ENCODE measurements at regions not wholly inside any gene's neighbourhood (a gene's known extent, or its start where the extent isn't known, plus 50 kb on each side); places are given as distances from the start of the nearest gene placed in this dataset.

GRCh38 chr7:31398815-31399214, 58.3 kb upstream of the NEUROD6 start:
- DNase-seq: no peak

GRCh38 chr7:31407178-31407676, 66.7 kb upstream of the NEUROD6 start:
- no peak for DNase-seq

GRCh38 chr7:31408140-31408729, 67.7 kb upstream of the NEUROD6 start:
- peak; percentile 65 for DNase-seq

GRCh38 chr7:31410265-31410664, 69.7 kb upstream of the NEUROD6 start:
- DNase-seq: peak; percentile 8

- DNase-seq: no peak
Observed at GRCh38 chr7:31411416-31411815, 70.9 kb upstream of the NEUROD6 start.

GRCh38 chr7:31413766-31414165, 73.2 kb upstream of the NEUROD6 start:
- no peak for DNase-seq

- no peak for DNase-seq
Observed at GRCh38 chr7:31416381-31416870, 75.9 kb upstream of the NEUROD6 start.

GRCh38 chr7:31418928-31419327, 78.4 kb upstream of the NEUROD6 start:
- DNase-seq: no peak

- no peak for DNase-seq
Observed at GRCh38 chr7:31419505-31420055, 79.1 kb upstream of the NEUROD6 start.

GRCh38 chr7:31420948-31421347, 80.4 kb upstream of the NEUROD6 start:
- DNase-seq: no peak

- DNase-seq: no peak
Observed at GRCh38 chr7:31421607-31422006, 81.1 kb upstream of the NEUROD6 start.

- no peak for DNase-seq
Observed at GRCh38 chr7:31423994-31424393, 83.5 kb upstream of the NEUROD6 start.

GRCh38 chr7:31432176-31432575, 81.7 kb upstream of the ITPRID1 start:
- DNase-seq: peak; percentile 47

- DNase-seq: peak; percentile 62
Observed at GRCh38 chr7:31432836-31433340, 81.0 kb upstream of the ITPRID1 start.

GRCh38 chr7:31437250-31437865, 76.5 kb upstream of the ITPRID1 start:
- DNase-seq: no peak

- no peak for DNase-seq
Observed at GRCh38 chr7:31439165-31439564, 74.7 kb upstream of the ITPRID1 start.

GRCh38 chr7:31440511-31440910, 73.4 kb upstream of the ITPRID1 start:
- no peak for DNase-seq

- DNase-seq: no peak
Observed at GRCh38 chr7:31442626-31443025, 71.3 kb upstream of the ITPRID1 start.

GRCh38 chr7:31443457-31443856, 70.4 kb upstream of the ITPRID1 start:
- peak; percentile 33 for DNase-seq

GRCh38 chr7:31444196-31444595, 69.7 kb upstream of the ITPRID1 start:
- DNase-seq: no peak

GRCh38 chr7:31445686-31446355, 68.1 kb upstream of the ITPRID1 start:
- no peak for DNase-seq

GRCh38 chr7:31448649-31449048, 65.2 kb upstream of the ITPRID1 start:
- no peak for DNase-seq

- no peak for DNase-seq
Observed at GRCh38 chr7:31455844-31456243, 58.0 kb upstream of the ITPRID1 start.

Measured in fibroblast of skin of abdomen (primary cell).